Subcutaneous abdominal adipose tissue (tissue), 5 donors: ENCODE measurements at regions not wholly inside any gene's neighbourhood (a gene's known extent, or its start where the extent isn't known, plus 50 kb on each side); places are given as distances from the start of the nearest gene placed in this dataset.

Source experiments
- H3K27ac ChIP-seq: one replicate; pipeline ENCODE4 v1.7.0; 2013; ENCODE audit warnings: low read depth, mild to moderate bottlenecking, inconsistent platforms, low read length, moderate library complexity
- H3K27me3 ChIP-seq, 5 donors: one replicate each; pipeline ENCODE4 v1.7.0; 2013; ENCODE audit warnings: low read length in 5 of 5, inconsistent platforms in 1 of 5; ENCODE audit not compliant: control insufficient read depth in 5 of 5, insufficient read depth in 4 of 5
- H3K36me3 ChIP-seq, 5 donors: one replicate each; pipeline ENCODE4 v1.7.0; 2013; ENCODE audit warnings: low read length in 5 of 5; ENCODE audit not compliant: control insufficient read depth in 5 of 5, insufficient read depth in 5 of 5
- H3K4me1 ChIP-seq, 5 donors: one replicate each; pipeline ENCODE4 v1.7.0; 2013; ENCODE audit warnings: low read length in 5 of 5, mild to moderate bottlenecking in 3 of 5, moderate library complexity in 1 of 5; ENCODE audit not compliant: control insufficient read depth in 5 of 5, insufficient read depth in 5 of 5
- H3K4me3 ChIP-seq, 5 donors: one replicate each; pipeline ENCODE4 v1.7.0; 2013; ENCODE audit warnings: low read length in 5 of 5, low read depth in 1 of 5
- H3K9ac ChIP-seq, 5 donors: one replicate each; pipeline ENCODE4 v1.7.0; 2013; ENCODE audit warnings: low read length in 5 of 5, mild to moderate bottlenecking in 4 of 5, moderate library complexity in 3 of 5
- H3K9me3 ChIP-seq, 5 donors: one replicate each; pipeline ENCODE4 v1.7.0; 2013; ENCODE audit warnings: low read length in 5 of 5; ENCODE audit not compliant: control insufficient read depth in 5 of 5
- donor health status: healthy.
- donor health status: healthy.
- donor health status: healthy.
- donor health status: healthy.
- donor health status: healthy.

DNA sequence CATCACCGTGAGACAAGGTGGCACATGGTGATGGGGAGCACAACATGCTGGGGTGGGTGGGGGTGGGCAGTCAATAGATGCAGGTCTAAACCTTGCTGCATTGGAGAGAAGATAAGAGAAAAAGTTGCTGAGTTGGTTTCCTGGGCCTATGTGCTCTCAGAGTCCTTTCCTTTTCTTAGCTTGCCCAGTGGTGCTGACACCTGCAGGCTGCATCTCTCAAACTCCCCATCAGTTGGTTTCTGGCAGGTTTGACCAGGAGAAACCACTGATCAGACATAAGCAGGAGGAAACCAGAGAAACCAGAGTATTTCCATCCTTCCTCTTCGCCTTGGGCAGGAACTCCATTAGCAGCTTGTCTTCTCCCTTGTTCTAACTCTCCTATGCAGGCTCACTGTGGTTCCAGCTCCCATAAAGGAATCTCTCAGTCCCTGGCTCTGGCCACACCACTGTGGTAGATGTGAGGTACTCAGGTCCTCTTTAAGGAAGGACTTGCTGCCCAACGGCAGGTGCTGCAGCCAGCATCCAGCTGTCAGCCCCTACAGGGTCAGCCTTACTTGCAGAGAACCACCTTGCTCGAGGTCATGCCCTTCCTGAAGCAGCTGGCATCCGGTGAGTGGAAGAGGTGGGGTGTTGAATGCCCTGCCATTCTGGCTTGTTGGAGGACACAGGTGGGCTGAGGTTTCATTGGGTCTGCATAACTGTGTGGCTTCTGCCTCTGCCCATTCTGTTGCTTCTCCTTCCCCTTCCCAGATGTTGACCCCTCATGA lies 172.3 kb upstream of the ANKRD28 start:
- Histone ChIP-seq H3K27ac (no peak overlapping the region), H3K27me3 (no peaks in the 10 kb centered on the region), H3K4me1 (peaks cover 0 to 1% (median 0%) of the 10 kb centered on the region in 5 donors), H3K4me3 (no peak overlapping the region), H3K9ac (no peak overlapping the region), H3K36me3 (peaks cover 0 to 3% (median 0%) of the 10 kb centered on the region in 5 donors), H3K9me3 (no peaks in the 10 kb centered on the region)

DNA sequence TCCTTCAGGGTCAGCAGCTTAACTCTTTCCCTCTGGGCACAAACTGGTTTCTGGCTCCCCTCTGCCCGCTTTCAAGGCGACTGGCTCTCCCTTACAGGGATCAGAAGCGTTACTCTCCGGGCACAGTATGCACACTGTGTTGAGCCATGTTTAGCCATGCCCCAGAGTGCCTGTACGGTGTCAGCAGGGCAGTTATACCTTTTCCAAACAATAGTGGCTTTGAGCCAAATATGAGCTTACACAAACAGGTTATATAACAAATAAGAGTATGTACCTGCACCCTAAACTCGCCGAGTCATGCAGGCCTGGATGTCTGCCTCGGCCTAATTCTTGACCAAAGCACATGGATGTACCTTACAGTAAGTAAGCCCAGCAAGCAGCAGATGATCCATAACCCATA lies 175.6 kb upstream of the ANKRD28 start:
- Histone ChIP-seq H3K36me3 (peaks cover 0 to 3% (median 0%) of the 10 kb centered on the region in 5 donors), H3K9ac (no peak overlapping the region), H3K27ac (no peak overlapping the region), H3K27me3 (no peaks in the 10 kb centered on the region), H3K4me1 (no peaks in the 10 kb centered on the region), H3K9me3 (no peaks in the 10 kb centered on the region), H3K4me3 (no peak overlapping the region)

DNA sequence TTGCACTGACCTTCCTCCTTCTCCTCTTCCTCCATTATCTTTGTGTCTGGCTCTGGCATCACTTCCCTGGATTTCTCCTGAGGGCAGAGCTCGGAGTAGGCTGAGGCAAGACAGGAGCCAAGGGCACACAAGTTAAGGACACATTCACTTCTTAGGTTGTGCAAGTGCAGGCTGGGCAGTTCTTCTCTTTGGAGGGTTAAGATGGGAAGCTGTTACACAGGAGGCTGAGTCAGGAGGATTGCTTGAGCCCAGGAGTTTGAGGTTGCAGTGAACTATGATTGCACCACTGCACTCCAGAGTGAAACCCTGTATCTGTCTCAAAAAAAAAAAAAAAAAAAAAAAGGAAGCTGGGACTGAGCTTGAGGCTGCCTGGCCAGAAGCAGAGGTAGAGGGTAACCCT lies 176.2 kb upstream of the ANKRD28 start:
- Histone ChIP-seq H3K27ac (no peak overlapping the region), H3K9ac (no peak overlapping the region), H3K9me3 (no peaks in the 10 kb centered on the region), H3K36me3 (peaks cover 0 to 3% (median 0%) of the 10 kb centered on the region in 5 donors), H3K27me3 (no peaks in the 10 kb centered on the region), H3K4me1 (no peaks in the 10 kb centered on the region), H3K4me3 (no peak overlapping the region)

DNA sequence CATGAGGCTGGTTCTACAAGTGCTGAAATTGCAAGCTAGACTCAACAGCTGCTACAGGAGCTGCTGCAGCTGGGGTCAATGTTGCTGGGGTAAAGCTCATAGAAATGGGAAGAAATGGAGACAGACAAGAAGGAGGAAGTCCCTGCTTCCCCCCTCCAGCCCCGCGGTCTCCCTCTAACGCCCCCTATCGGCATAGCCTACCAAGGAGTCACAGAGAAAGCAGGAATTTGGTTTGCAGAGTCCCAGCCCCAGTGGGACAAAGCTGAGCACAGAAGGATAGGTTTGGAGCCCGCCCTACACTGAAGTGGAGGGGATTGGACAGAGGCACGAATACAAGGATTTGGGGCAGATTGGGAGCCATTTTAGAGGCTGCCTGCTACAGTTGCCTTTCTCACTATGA lies 176.9 kb upstream of the ANKRD28 start:
- no peak overlapping the region for H3K9ac ChIP-seq
- no peak overlapping the region for H3K4me3 ChIP-seq
- no peaks in the 10 kb centered on the region for H3K27me3 ChIP-seq
- no peaks in the 10 kb centered on the region for H3K4me1 ChIP-seq
- H3K27ac ChIP-seq: no peak overlapping the region
- peaks cover 0 to 3% (median 0%) of the 10 kb centered on the region in 5 donors for H3K36me3 ChIP-seq
- peaks cover 0 to 5% (median 0%) of the 10 kb centered on the region in 5 donors for H3K9me3 ChIP-seq

DNA sequence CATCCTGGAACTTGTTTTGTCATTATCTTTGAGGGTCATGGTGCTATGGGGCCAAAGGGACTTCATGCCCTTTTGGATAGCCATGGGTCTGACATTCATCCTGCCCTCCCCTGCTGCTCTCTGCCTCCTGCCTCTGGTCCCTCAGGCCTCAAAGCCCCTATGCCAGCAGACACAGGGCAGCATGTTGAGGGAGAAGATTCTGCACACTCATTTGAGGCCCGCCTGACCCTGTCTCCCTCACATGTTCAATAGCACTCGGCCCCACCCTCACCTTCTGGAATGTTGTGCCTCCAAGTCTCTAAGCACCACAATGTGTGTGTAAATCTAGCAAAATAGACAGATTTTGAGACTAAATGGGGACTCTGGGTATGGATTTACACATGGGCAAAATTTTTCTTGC lies 178.7 kb upstream of the ANKRD28 start:
- no peaks in the 10 kb centered on the region for H3K36me3 ChIP-seq
- H3K27me3 ChIP-seq: no peaks in the 10 kb centered on the region
- peaks cover 0 to 5% (median 0%) of the 10 kb centered on the region in 5 donors for H3K9me3 ChIP-seq
- H3K27ac ChIP-seq: no peak overlapping the region
- no peak overlapping the region for H3K4me3 ChIP-seq
- no peak overlapping the region for H3K9ac ChIP-seq
- no peaks in the 10 kb centered on the region for H3K4me1 ChIP-seq

DNA sequence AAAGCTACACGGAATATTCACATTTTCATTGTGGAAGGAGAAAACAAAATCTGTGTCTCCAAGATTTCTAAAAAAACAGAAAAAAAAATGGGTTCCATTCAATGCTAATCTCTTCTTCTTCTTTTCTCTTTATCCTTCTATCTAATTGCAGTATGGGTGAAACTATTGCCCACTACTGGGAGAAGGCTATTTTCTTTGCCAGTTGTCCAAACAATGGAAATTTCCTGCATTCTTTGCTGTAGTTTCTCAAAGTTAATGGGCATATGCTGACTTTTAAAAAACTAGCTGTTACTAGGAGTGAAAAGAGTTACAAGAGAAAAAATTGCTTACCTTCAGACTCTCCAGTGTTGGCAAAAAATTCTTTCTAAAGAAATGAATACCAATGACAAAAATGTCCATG lies 179.3 kb upstream of the ANKRD28 start:
- Histone ChIP-seq H3K27me3 (no peaks in the 10 kb centered on the region), H3K4me1 (no peaks in the 10 kb centered on the region), H3K36me3 (no peaks in the 10 kb centered on the region), H3K4me3 (no peak overlapping the region), H3K9me3 (peaks cover 0 to 5% (median 0%) of the 10 kb centered on the region in 5 donors), H3K9ac (no peak overlapping the region), H3K27ac (no peak overlapping the region)

DNA sequence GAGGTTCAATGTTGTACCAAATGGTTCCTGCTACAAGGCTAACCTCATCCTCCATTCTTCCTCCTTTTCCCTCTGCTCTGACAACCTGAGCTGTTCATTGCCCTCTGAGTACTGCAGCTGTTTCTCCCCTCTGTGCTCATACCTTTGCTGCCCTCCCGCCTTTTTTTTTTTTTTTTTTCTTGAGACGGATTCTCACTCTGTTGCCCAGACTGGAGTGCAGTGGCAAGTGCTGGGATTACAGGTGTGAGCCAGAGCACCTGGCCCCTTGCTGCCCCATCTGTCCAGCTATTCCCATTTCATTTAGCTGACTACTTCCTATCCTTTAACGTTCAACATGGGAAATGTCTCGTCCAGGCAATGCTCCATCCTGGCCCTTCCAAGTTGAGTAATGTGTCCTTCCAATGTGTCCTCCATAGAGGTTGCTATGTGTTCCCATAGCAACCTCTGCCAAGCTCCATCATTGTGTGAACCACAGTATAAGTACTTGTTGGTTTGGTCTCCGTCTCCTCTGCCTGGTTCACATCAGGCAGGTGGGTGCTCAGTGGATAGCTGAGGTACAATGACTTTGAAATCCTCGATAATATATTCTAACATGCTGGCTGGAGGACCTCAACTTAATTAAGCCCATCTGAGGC lies 179.9 kb upstream of the ANKRD28 start:
- H3K27ac ChIP-seq: no peak overlapping the region
- no peak overlapping the region for H3K9ac ChIP-seq
- H3K4me3 ChIP-seq: no peak overlapping the region
- peaks cover 0 to 5% (median 0%) of the 10 kb centered on the region in 5 donors for H3K9me3 ChIP-seq
- no peaks in the 10 kb centered on the region for H3K36me3 ChIP-seq
- no peaks in the 10 kb centered on the region for H3K4me1 ChIP-seq
- H3K27me3 ChIP-seq: no peaks in the 10 kb centered on the region

DNA sequence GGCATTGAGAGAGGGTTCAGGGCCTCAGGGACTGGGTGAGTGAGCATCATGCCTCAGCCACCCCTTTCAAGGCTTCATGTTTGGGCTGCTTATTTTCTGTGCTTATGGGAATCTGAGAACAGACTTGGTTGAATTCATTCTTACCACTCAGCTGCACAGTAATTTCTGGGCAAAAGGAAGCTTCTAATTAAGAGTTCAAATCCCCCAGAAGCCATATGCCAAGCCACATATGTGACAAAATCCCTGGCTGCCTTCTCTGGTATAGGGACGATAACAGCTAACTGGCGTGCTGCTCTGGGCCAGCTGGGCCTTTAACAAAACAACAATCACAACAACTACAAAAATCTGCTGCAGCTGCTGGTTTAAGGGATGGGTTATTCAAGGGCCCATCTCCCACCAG lies 181.0 kb upstream of the ANKRD28 start:
- H3K9me3 ChIP-seq: peaks cover 0 to 5% (median 0%) of the 10 kb centered on the region in 5 donors
- no peaks in the 10 kb centered on the region for H3K4me1 ChIP-seq
- H3K4me3 ChIP-seq: no peak overlapping the region
- no peak overlapping the region for H3K27ac ChIP-seq
- no peaks in the 10 kb centered on the region for H3K27me3 ChIP-seq
- no peaks in the 10 kb centered on the region for H3K36me3 ChIP-seq
- no peak overlapping the region for H3K9ac ChIP-seq

DNA sequence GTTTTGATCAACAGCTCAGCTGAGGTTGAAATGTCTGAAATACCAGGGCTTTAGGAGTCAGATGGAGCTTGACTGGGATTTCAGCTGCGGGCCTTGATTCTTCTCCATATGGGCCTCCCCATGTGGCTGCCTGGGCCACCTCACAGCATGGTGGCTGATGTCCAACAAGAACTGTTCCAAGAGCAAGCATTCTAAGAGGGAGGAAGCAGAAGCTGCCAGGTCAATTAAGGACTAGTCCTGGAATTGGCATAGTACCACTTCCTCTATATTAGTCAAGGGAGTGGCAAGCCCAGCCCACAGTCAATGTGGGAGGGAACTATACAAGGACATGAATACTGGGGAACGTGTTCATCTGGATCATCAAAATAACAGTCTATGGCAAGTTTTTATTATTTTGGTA lies 181.7 kb upstream of the ANKRD28 start:
- Histone ChIP-seq H3K4me1 (no peaks in the 10 kb centered on the region), H3K4me3 (no peak overlapping the region), H3K9ac (no peak overlapping the region), H3K27me3 (no peaks in the 10 kb centered on the region), H3K9me3 (peaks cover 0 to 5% (median 0%) of the 10 kb centered on the region in 5 donors), H3K36me3 (no peaks in the 10 kb centered on the region), H3K27ac (no peak overlapping the region)

DNA sequence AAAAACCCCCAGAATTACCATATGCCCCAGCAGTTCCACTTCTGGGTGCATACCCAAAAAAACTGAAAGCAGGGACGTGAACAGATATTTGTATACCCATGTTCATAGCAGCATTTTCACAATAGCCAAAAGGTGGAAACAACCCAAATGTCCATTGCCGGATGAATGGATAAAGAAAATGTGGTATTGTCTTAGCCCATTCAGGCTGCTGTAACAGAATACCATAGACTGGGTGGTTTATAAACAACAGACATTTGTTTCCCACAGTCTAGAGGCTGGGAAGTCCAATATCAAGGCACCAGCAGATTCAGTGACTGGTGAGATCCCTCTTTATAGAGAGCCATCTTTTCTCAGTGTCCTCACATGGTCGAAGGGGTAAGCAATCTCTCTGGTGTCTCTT lies 182.1 kb upstream of the ANKRD28 start:
- no peaks in the 10 kb centered on the region for H3K36me3 ChIP-seq
- no peaks in the 10 kb centered on the region for H3K27me3 ChIP-seq
- no peak overlapping the region for H3K27ac ChIP-seq
- no peak overlapping the region for H3K4me3 ChIP-seq
- H3K4me1 ChIP-seq: no peaks in the 10 kb centered on the region
- H3K9ac ChIP-seq: no peak overlapping the region
- peaks cover 0 to 5% (median 0%) of the 10 kb centered on the region in 5 donors for H3K9me3 ChIP-seq
